Middle frontal gyrus (tissue), 1 donor: ENCODE measurements at regions not wholly inside any gene's neighbourhood (a gene's known extent, or its start where the extent isn't known, plus 50 kb on each side); places are given as distances from the start of the nearest gene placed in this dataset.

Experiments
- DNase-seq: peaks from one replicate; pipeline ENCODE4 v3.0.0-alpha.2; 2015; ENCODE audit warnings: low spot score; ENCODE audit errors: extremely low spot score

- no peak for DNase-seq
Measured at GRCh38 chr2:220880623-220881596, 691.2 kb downstream of the EPHA4 start.

GRCh38 chr2:220882507-220882906 lies 689.6 kb downstream of the EPHA4 start:
- no peak for DNase-seq

GRCh38 chr2:220885593-220885992 lies 686.5 kb downstream of the EPHA4 start:
- DNase-seq = no peak

DNA sequence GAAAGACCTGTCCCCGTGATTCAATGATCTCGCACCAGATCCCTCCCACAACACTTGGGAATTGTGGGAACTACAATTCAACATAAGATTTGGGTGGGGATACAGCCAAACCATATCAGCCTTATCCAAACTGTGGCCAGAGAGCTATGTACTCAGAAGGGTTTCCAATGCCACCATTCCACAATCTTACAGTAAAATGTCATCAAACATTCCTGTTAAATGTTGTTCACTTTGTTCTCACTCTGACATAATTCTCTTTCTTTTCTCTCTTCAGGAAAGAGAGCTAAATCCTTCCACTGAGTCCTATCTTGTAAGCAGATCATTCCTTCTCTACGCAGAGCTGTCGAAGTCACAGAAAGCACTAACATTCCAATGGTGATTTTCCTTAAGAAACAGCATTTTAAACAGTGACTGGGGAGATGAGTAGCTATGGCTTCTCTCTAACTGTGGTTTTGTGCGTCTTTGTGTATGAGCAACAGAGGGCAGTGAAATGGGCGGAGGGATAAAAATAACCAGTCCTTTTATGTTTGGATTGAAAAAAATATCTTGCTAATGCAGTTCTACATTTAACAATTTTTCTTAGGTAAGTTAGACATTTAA lies 684.7 kb downstream of the EPHA4 start:
- DNase-seq = no peak

DNA sequence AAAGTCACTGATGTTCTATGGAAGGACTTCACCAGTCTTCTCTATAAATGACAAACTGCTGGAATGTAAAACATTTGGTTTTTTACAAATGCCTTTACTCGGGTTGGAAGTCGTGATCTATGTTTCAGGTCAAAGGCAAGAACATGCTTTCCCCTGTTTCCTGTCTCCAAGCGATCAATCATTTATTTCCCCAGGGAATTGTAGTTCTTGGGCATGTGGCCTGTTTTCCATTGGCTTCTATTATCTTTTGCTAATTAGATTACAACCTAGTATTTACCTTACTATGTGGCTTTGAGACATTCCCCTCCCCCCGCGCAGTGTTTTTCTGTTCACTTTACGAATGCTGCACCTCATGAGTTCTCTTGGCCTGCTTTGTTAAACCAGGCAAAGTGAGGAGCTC lies 684.2 kb downstream of the EPHA4 start:
- DNase-seq = no peak

DNA sequence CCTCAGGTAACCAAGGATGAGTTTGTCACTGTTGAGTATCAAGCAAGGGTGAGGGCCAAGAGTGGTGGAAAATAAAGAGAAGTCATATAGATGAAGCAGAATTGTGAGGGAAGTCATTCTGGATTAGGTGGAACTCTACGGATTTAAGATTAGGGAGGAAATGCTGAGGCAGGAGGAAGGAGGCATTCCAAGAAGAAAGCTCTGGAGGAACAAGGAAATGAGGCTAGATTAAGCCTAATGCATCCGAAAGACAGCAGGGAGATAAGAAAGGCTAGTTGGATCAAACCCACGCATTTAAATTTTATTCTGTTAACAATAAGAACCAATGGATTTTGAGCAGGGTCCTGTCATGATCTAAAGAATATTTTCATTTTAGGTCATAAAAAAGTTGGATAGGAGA lies 681.2 kb downstream of the EPHA4 start:
- DNase-seq = no peak

- no peak for DNase-seq
Measured at GRCh38 chr2:220891405-220891804, 680.7 kb downstream of the EPHA4 start.

DNA sequence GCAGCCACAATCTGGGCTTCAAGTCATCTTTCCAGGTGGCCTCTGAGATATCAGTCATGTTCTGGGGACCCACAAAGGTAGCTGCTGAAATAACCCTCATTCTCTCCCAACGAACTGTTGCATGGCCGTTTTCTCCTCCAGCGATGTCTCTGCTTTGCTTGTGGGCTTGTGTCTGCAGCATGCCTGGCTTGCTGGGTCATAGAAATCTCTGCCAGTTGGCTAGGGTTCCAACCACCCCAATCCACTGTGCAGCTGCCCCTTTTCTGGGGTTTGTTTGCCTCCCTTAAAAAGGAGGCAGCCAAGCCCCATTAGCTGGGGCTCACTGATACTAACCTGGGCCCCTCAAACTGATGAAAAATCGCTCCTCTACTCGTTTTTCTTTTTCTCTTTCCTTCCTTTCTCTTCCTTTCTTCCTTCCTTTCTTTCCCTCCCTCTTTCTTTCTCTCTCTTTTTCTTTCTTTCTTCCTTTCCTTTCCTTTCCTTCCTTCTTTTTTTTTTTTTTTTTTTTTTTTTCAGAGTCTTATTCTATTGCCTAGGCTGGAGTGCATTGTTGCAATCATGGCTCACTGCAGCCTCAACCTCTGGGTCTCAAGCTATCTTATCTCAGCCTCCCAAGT lies 680.0 kb downstream of the EPHA4 start:
- DNase-seq = no peak

GRCh38 chr2:220893411-220893810 lies 678.7 kb downstream of the EPHA4 start:
- DNase-seq = no peak

GRCh38 chr2:220894069-220894468 lies 678.0 kb downstream of the EPHA4 start:
- DNase-seq = no peak

DNA sequence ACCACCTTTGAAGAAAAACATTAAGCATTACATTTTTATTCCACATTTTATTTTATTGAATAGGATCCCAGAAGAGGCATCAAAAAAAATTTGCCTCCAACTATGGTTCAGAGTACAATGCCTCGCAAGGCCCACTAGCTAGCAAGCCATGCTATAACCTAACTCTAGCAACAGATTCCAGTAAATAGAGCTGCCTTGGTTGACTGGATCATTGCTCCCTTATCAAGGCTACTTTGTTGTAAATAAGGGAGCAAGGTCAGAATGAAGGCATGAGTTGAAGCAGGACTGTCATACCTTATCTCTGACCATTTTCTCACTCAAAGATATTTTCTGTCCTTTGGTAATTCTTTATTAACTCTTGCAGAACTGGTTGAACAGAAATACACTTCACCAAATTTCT lies 672.6 kb downstream of the EPHA4 start:
- no peak for DNase-seq

GRCh38 chr2:220904015-220904414 lies 668.1 kb downstream of the EPHA4 start:
- DNase-seq = no peak

DNA sequence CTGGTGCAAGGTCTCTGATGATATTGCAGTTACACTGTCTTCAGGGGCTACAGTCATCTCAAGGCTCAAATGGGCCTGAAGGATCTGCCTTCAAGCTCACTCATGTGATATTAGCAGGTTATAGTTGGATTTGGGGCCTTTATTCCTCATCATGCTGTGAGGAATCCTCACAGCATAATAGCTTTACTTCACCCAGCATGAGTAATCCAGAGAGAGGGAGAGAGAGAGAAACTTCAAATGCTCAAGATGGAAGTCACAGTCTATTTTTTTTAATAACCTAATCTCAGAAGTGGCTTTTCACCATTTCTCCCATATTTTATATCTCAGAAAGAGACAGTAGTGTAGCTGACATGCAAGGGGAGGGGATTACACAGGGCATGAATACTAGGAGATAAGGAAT lies 658.7 kb downstream of the EPHA4 start:
- DNase-seq = no peak

DNA sequence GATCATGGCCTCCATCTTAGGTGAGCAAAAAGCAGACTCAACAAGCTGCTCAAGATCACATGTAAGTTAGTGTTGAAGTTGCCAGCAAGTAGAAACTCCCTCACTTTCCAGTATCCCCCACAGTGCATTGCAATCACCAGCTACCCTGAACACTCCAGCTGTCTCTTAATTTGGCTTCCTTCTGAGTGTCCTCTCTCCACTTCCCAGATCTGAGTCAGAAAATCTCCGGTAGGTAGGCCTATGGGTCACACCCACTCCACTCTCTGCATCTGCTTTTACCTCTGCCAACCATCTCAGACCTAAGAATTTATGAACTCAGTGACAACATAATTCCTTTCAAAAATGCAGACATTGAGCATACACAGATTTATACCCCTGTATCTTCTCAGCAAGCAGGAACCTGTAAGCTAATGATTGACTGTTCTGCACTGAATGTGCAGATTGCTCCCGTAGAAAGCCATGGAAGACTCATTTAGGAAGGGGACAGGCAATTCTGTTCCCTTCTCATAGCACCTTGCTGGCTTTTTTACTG lies 656.9 kb downstream of the EPHA4 start:
- DNase-seq = no peak

DNA sequence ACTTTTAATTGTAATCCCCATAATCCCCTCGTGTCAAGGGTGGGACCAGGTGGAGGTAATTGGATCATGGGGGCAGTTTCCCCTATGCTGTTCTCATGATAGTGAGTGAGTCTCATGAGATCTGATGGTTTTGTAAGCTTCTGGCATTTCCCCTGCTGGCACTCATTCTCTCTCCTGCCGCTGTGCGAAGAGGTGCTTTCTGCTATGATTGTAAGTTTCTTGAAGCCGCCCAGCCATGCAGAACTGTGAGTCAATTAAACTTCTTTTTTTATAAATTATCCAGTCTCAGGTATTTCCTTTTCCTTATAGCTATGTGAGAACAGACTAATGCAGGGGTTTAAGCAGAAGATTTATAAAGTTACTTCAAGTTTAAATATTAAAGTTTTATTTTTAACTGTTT lies 655.2 kb downstream of the EPHA4 start:
- no peak for DNase-seq

GRCh38 chr2:220930271-220931076 lies 641.6 kb downstream of the EPHA4 start:
- no peak for DNase-seq

- DNase-seq = no peak
Measured at GRCh38 chr2:220931491-220931890, 640.6 kb downstream of the EPHA4 start.

- DNase-seq = no peak
Measured at GRCh38 chr2:220932041-220932440, 640.1 kb downstream of the EPHA4 start.

GRCh38 chr2:220935789-220936321 lies 636.2 kb downstream of the EPHA4 start:
- no peak for DNase-seq

DNA sequence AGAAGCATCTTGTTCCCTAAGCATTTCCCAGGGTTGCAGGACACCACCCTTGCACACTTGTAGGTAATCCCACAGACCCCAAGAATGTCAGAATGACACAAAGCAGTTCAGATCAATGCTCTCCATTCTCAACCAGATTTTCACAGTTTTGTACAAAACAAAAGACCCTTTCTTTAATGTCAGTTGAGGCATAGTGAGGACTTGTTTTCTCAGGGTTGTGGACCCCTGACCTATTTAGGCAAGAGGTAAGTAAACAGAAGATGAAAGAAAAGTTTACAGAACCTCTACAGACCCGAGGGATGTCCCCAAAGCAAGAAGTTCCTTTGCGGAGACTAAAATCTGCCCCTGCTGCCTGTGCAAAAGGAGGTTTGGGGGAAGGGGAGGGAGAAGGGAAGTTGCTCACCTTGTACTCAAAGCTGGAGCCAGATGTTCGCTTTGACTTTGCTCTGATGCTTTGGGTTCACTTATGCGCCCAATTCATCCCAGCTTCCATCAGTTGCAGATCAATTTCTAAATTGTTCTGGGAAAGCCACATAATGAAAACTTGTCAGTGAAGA lies 635.4 kb downstream of the EPHA4 start:
- DNase-seq = no peak

DNA sequence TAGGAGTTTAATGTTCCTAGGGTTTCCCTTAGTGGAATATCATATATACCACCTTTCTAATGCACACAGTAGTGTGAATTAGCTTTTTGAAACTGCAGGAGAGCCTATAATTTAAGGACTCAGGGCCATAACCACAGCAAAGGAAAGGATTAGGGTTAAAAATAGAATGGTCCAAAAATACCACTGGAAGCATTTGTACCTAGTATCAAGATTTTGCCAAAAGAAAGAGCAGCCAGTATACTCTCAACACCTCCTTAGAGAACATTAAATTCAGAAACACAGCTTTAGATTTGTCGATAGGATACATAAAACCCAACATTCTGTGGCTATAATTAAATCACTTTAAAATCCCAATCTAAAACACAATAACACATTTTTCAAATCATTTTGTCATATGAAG lies 634.9 kb downstream of the EPHA4 start:
- DNase-seq = no peak
